Effector memory CD8-positive, alpha-beta T cell (primary cell): ENCODE measurements at regions not wholly inside any gene's neighbourhood (a gene's known extent, or its start where the extent isn't known, plus 50 kb on each side); places are given as distances from the start of the nearest gene placed in this dataset.

ENCODE experiments used
- ATAC-seq: fragments of 150-1000 bp; cut with Tn5 transposase; replicated peaks from 2 replicates; pipeline ENCODE4 v1.10.0; 2021; ENCODE audit warnings: mild to moderate bottlenecking, moderate library complexity
- DNase-seq, 3 experiments: peaks; one replicate each; pipeline ENCODE4 v3.0.0; 2021
- H3K27ac Mint-ChIP-seq, 2 donors: one replicate each; pipeline ENCODE4 v1.8.0; 2022; ENCODE audit warnings: mild to moderate bottlenecking in 2 of 2, mixed read lengths in 2 of 2, moderate library complexity in 2 of 2
- H3K27me3 Mint-ChIP-seq, 2 donors: one replicate each; pipeline ENCODE4 v1.8.0; 2022; ENCODE audit warnings: mixed read lengths in 2 of 2
- H3K36me3 Mint-ChIP-seq: one replicate; pipeline ENCODE4 v1.8.0; 2022; ENCODE audit warnings: mild to moderate bottlenecking, moderate library complexity, mixed read lengths; ENCODE audit not compliant: insufficient read depth
- H3K4me1 Mint-ChIP-seq, 2 donors: one replicate each; pipeline ENCODE4 v1.8.0; 2022; ENCODE audit warnings: low read depth in 2 of 2, mixed read lengths in 2 of 2
- H3K4me3 Mint-ChIP-seq, 2 donors: one replicate each; pipeline ENCODE4 v1.8.0; 2022; ENCODE audit warnings: mild to moderate bottlenecking in 2 of 2, mixed read lengths in 2 of 2, moderate library complexity in 2 of 2
- H3K9me3 Mint-ChIP-seq, 2 donors: one replicate each; pipeline ENCODE4 v1.8.0; 2022; ENCODE audit warnings: mixed read lengths in 2 of 2

DNA sequence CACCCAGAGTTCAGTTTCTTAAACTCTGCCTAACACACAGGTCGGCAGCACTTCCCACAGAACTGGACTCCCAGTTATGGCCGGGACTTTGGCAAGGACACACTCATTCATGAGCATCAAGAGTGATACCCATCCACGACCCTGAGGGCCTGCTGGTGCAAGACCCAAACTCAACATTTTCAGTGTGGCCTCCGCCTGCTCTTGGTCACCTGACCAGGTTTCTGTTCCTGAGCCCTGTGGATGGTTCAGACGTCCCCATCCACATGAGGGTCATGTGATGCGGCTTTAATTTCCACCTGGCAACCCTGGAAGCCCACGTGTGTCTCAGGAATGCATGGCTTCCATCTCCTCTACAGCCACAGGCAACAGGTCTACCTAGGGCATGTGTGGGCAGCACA, 245.3 kb downstream of the DLL1 start:
- Mint-ChIP-seq H3K9me3 (no peaks in the 10 kb centered on the region), H3K27ac (no peak overlapping the region), H3K27me3 (peaks cover 21 to 38% of the 10 kb centered on the region in 2 donors), H3K4me1 (peaks cover 0 to 14% of the 10 kb centered on the region in 2 donors), H3K4me3 (no peak overlapping the region), H3K36me3 (no peaks in the 10 kb centered on the region)
- no peak for DNase-seq
- ATAC-seq = no peak

DNA sequence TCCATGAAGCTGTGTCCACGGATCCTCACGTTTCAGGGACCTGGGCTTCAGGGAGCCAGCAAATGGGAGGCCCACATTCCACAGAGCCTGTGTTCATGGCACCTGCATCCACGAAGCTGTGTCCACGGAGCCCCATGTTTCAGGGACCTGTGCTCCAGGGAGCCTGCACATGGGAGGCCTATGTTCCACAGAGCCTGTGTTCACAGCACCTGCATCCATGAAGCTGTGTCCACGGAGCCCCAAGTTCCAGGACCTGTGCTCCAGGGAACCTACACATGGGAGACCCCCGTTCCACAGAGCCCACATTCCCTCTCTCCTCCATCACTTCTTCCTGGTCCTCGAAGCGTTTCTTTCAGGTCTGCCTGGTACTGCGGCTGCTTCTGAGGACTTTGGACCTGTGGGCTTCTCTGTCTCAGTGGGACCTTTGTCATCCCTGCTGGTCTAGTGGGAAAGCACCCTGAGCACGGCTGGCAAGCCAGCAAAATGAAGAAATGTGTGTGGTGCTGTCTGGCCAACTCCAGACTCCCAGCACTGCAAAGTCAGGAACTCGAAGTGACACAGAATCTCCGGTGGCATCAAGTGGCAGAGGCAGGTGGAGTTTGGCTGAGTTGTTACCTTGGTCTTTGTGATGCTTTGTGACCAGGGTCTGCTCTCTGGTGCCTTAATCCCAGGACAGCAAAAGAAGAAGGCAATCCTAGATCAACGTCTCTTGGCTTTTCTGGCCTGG, 245.9 kb downstream of the DLL1 start:
- no peaks in the 10 kb centered on the region for H3K9me3 Mint-ChIP-seq
- no peak for DNase-seq
- H3K4me1 Mint-ChIP-seq = peaks cover 0 to 14% of the 10 kb centered on the region in 2 donors
- no peaks in the 10 kb centered on the region for H3K36me3 Mint-ChIP-seq
- peaks cover 26 to 39% of the 10 kb centered on the region in 2 donors for H3K27me3 Mint-ChIP-seq
- H3K27ac Mint-ChIP-seq = no peak overlapping the region
- ATAC-seq = no peak
- no peak overlapping the region for H3K4me3 Mint-ChIP-seq

DNA sequence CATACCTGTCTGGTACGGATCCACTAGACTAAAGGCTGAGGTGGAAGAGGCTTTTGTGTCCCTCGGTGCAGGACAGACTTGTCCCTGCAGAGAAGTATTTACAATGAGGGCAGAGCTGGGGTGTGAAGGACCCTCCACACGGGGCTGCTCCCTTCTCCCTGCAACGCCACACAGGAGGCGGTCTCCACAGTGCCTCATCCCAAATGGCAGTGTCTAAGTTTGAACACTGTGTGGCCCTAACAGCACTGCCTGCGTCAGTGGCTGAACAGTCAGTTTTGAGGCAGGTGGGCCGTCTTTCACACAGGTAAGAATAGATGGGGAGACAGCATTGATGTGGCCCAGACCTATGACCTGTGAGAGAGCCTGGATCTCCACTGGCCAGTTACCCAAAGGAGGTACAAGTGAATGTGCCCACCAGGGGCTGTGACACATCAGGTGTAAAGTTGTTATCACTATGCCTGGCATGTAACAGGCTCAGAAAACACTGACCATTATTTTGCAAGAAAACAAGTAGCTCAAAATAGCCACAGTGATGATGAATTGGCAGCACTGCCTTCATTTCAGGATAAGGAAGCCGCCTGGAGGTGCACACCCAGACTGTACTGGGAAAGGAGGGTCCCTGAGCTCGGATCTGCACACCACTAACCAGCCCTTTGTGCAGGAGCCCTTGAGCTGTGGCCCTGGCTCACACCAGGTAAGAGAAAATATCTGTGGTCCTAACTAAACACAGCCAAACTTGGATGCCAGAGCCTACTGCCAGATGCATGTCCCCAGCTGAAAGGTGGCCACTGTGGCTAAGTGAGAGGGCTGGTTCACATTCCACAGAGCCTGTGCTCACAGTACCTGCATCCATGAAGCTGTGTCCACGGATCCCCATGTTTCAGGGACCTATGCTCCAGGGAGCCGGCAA, 246.7 kb downstream of the DLL1 start:
- Mint-ChIP-seq H3K4me1 (peaks cover 0 to 9% of the 10 kb centered on the region in 2 donors), H3K4me3 (no peak overlapping the region), H3K27ac (no peak overlapping the region), H3K27me3 (peaks cover 27 to 47% of the 10 kb centered on the region in 2 donors), H3K36me3 (no peaks in the 10 kb centered on the region), H3K9me3 (no peaks in the 10 kb centered on the region)
- no peak for DNase-seq
- ATAC-seq = no peak

DNA sequence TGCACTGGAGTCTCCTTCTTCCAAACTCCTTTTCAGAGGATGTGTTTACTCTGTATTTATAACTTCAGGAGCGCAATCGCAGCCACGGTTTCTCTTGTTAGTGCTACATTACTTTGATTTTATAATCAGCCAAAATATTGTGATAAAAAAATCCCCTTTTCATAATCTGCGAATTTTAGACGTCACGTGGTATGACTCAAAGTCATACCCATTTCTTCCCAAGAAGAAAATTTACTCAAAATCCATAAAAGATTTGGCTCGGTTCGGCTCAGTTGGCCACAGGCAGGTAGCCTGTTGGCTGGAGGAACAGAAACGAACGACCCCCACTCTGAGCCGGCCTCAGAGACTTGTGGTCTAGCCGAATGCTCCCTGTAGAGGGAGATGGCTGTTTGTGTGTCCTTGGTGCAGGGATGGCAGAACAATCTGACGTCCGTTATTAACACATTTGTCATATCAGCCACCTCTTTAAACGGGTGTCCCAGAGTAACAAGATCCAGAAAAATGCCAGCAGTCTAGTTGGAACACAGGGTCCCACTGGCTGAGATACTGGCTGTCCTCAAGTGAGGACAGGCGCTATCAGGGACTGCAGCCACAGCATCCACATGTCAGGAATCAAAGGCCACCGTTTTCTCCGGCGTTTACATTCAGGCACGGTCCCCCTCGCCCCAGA, 247.6 kb downstream of the DLL1 start:
- ATAC-seq (no peak), DNase-seq (no peak)
- H3K4me3 Mint-ChIP-seq = no peak overlapping the region
- no peaks in the 10 kb centered on the region for H3K9me3 Mint-ChIP-seq
- no peak overlapping the region for H3K27ac Mint-ChIP-seq
- peaks cover 0 to under 1% of the 10 kb centered on the region in 2 donors for H3K4me1 Mint-ChIP-seq
- peaks cover 24 to 47% of the 10 kb centered on the region in 2 donors for H3K27me3 Mint-ChIP-seq
- no peaks in the 10 kb centered on the region for H3K36me3 Mint-ChIP-seq

DNA sequence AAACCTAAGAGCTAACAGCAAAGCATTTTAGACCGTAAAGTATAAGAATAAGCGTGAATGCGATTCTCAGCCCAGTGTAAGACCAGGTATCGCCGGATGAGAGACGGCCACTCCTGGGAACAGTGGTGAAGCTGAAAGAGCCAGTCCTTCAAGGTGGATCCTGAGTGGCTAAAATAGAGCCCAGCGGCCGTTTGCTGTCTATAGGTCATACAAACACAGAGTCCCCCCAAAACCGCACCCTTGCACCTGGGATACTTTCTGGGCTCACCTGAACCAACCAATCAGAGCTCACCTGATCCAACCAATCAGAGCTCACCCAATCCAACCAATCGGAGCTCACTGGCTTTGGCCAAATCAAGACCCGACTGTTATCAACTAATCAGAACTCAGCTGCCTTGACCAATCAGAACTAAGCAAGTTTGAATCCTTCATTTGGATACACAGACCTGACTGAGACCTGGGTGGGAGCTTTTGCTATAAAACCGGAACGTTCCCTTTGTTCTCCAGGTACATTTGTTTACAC, 248.2 kb downstream of the DLL1 start:
- Mint-ChIP-seq H3K4me3 (no peak overlapping the region), H3K9me3 (no peaks in the 10 kb centered on the region), H3K36me3 (no peaks in the 10 kb centered on the region), H3K27ac (no peak overlapping the region), H3K27me3 (peaks cover 24 to 47% of the 10 kb centered on the region in 2 donors), H3K4me1 (peaks cover 0 to 1% of the 10 kb centered on the region in 2 donors)
- ATAC-seq (no peak), DNase-seq (no peak)

DNA sequence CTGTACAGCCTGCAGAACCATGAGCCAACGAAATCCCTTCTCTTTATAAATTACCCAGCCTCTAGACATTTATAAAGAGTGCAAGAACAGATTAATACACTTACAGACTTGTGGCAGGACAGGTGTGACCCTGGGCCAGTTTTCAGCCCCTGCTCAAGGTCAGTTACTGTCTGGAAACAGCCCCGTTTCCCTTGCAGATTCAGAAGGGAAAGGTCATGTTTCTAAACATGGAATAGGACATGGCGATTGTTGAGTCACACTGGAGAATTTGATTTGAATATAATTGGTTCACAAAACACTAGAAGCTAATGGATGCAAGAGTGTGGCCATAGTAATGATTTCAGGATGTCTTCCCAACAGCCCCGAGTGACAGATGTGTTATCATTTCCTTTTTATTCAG, 248.8 kb downstream of the DLL1 start:
- DNase-seq (no peak), ATAC-seq (no peak)
- H3K4me3 Mint-ChIP-seq = no peak overlapping the region
- no peaks in the 10 kb centered on the region for H3K36me3 Mint-ChIP-seq
- H3K27ac Mint-ChIP-seq = no peak overlapping the region
- peaks cover 0 to 2% of the 10 kb centered on the region in 2 donors for H3K4me1 Mint-ChIP-seq
- peaks cover 24 to 47% of the 10 kb centered on the region in 2 donors for H3K27me3 Mint-ChIP-seq
- H3K9me3 Mint-ChIP-seq = no peaks in the 10 kb centered on the region

DNA sequence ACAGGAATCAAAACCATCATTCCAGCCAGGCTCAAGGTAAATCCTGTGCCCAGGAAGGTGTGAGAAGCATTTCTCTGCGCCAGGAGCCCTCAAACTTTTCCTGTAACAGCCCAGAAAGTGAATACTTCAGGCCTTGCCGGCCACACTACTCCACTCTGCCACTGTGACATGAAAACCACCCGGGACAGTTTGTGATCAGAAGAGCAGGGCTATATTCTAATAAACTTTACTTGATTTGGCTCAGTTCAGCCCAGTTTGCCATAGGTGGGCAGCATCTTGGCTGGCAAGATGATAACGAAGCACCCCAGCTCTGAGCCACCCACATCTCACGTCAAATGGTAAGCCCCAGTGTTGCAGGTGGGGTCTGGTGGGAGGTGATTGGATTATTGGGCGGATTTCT, 249.4 kb downstream of the DLL1 start:
- H3K4me1 Mint-ChIP-seq = peaks cover 0 to 2% of the 10 kb centered on the region in 2 donors
- no peak for ATAC-seq
- H3K36me3 Mint-ChIP-seq = no peaks in the 10 kb centered on the region
- no peak overlapping the region for H3K27ac Mint-ChIP-seq
- H3K9me3 Mint-ChIP-seq = peaks cover 0 to 4% of the 10 kb centered on the region in 2 donors
- H3K27me3 Mint-ChIP-seq = peaks cover 24 to 46% of the 10 kb centered on the region in 2 donors
- no peak for DNase-seq
- H3K4me3 Mint-ChIP-seq = no peak overlapping the region

GRCh38 chr6:170040906-170041305, 250.0 kb downstream of the DLL1 start:
- Mint-ChIP-seq H3K27me3 (peaks cover 24 to 40% of the 10 kb centered on the region in 2 donors), H3K4me1 (peaks cover 0 to 2% of the 10 kb centered on the region in 2 donors), H3K27ac (no peak overlapping the region), H3K4me3 (no peak overlapping the region), H3K36me3 (no peaks in the 10 kb centered on the region), H3K9me3 (peaks cover 0 to 8% of the 10 kb centered on the region in 2 donors)
- DNase-seq (no peak), ATAC-seq (no peak)

GRCh38 chr6:170040115-170040500, 250.8 kb downstream of the DLL1 start:
- DNase-seq = no peak
- Mint-ChIP-seq H3K4me1 (peaks cover 0 to 2% of the 10 kb centered on the region in 2 donors), H3K9me3 (peaks cover 0 to 8% of the 10 kb centered on the region in 2 donors), H3K4me3 (no peak overlapping the region), H3K36me3 (no peaks in the 10 kb centered on the region), H3K27ac (no peak overlapping the region), H3K27me3 (peaks cover 24 to 33% of the 10 kb centered on the region in 2 donors)
- no peak for ATAC-seq

DNA sequence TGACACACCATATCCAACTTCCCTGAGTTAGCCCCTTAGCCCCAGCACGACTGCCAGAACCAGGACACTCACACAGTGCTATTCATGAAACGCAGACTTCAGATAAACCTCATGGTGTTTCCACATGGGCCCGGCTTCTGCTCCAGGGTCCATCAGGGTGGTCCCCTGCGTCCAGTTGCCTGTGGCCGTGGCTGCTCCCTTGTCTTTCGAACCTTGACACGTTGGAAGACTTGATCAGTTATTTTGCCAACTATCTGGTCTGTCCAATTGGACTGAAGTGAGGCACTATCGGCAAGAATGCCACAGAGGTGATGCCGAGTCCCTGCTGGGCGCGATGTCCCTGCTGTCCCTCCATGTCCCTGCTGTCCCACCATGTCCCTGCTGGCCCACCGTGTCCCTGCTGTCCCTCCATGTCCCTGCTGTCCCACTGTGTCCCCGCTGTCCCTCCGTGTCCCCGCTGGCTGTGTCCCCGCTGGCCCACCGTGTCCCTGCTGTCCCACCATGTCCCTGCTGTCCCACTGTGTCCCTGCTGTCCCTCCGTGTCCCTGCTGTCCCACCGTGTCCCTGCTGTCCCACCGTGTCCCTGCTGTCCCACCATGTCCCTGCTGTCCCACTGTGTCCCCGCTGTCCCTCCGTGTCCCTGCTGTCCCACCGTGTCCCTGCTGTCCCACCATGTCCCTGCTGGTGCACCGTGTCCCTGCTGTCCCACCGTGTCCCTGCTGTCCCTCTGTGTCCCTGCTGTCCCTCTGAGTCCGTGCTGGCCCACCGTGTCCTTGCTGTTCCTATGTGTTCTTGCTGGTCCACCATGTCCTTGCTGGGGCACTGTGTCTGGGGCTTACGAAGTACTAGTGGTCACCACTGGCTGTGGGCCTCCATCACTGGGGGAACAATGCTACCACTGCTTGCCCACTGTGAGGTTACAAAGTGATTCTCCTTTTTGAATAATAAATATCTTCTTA, 251.4 kb downstream of the DLL1 start:
- DNase-seq (no peak), ATAC-seq (no peak)
- Mint-ChIP-seq H3K27me3 (peaks cover 24 to 28% of the 10 kb centered on the region in 2 donors), H3K4me3 (no peak overlapping the region), H3K4me1 (peaks cover 0 to 2% of the 10 kb centered on the region in 2 donors), H3K27ac (no peak overlapping the region), H3K9me3 (peaks cover 0 to 8% of the 10 kb centered on the region in 2 donors), H3K36me3 (no peaks in the 10 kb centered on the region)

DNA sequence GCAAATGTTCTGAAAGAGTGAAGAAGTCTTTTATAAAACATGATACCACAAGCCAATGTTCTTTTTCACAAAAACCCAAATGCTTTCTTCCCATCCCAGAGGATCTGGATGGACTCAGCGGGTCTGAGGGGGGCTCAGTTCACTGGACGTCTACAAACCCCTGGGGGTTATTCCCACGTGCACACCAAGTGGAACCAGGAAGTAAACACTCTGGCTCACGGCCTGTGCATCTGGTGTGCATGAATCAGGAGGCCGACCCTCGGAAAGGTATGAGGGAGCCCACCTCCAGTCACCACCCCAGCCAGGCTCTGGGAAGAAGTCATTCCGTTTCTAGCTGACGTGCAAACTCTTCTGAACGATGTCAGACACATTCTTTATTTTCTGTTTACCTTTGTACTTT, 252.2 kb downstream of the DLL1 start:
- H3K9me3 Mint-ChIP-seq = peaks cover 5 to 8% of the 10 kb centered on the region in 2 donors
- H3K27ac Mint-ChIP-seq = no peak overlapping the region
- H3K36me3 Mint-ChIP-seq = no peaks in the 10 kb centered on the region
- H3K4me3 Mint-ChIP-seq = no peak overlapping the region
- ATAC-seq = no peak
- peaks cover 0 to 2% of the 10 kb centered on the region in 2 donors for H3K4me1 Mint-ChIP-seq
- no peak for DNase-seq
- H3K27me3 Mint-ChIP-seq = peaks cover 30 to 33% of the 10 kb centered on the region in 2 donors

DNA sequence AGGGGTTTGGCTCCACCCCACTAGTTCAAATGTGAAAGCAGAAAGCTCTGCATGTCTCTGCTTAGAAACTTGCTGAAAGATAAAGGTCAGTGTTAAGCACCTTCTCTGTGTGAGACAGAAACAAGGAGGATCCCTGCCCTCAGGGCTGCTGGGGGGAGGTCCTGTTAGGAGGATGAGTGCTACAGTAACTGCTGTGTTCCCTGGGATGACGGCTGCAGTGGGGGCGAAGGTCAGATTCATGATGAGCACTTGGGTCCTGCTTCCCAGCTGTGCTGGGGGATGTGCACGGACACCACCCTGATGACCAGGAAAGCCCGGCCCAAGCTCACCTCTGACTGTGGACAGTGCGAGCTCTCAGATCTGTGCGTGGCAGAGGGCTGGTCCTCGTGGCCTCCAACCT, 252.6 kb downstream of the DLL1 start:
- peaks cover 10 to 11% of the 10 kb centered on the region in 2 donors for H3K9me3 Mint-ChIP-seq

More for the DNA sequence above, 252.6 kb downstream of the DLL1 start:
- H3K4me1 Mint-ChIP-seq = peaks cover 0 to 2% of the 10 kb centered on the region in 2 donors
- DNase-seq (no peak), ATAC-seq (no peak)
- peaks cover 34 to 38% of the 10 kb centered on the region in 2 donors for H3K27me3 Mint-ChIP-seq
- no peak overlapping the region for H3K4me3 Mint-ChIP-seq
- H3K36me3 Mint-ChIP-seq = no peaks in the 10 kb centered on the region
- no peak overlapping the region for H3K27ac Mint-ChIP-seq
